ENCODE measurements at regions not wholly inside any gene's neighbourhood (a gene's known extent, or its start where the extent isn't known, plus 50 kb on each side); places are given as distances from the start of the nearest gene placed in this dataset.

- TF ChIP-seq CTCF (IDR thresholded peaks at IDR 0.05; ENCODE audit: insufficient read depth, low read length, poor library complexity, severe bottlenecking) = no peak
- TF ChIP-seq EZH2phosphoT487 (conservative IDR thresholded peaks at IDR 0.05; ENCODE audit: low read length) = no peak
Measured at GRCh38 chr2:129709956-129710598, 269.4 kb upstream of the RAB6C start.
